ENCODE measurements at regions not wholly inside any gene's neighbourhood (a gene's known extent, or its start where the extent isn't known, plus 50 kb on each side); places are given as distances from the start of the nearest gene placed in this dataset.
"Not testable (repeated sequence)": the region's sequence is repeated elsewhere in the genome, so short reads cannot be mapped to it uniquely, and the experiment has no call there.

- DNase-seq: not testable (repeated sequence)
Measured at GRCh38 chr6:79806661-79807060, 140.7 kb downstream of the ELOVL4 start.

DNA sequence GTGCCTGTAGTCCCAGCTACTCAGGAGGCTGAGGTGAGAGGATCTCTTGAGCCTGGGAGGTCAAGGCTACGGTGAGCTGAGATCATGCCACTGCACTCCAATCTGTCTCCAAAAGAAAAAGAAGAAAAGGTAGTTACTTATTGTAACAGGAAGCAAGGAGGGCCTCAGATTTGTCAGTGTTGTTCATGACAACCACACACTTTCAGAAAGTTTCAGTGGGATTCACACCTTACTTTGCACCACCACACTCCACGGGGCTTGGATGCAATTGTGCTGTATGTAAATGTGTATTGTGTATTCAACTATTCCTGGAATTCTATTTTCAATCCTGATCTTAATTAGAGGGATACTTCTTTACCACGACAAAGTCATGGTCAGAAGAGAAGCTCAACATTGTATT, 142.6 kb downstream of the ELOVL4 start:
- no peak for DNase-seq

- no peak for DNase-seq
Measured at GRCh38 chr6:79803917-79804316, 143.4 kb downstream of the ELOVL4 start.

DNA sequence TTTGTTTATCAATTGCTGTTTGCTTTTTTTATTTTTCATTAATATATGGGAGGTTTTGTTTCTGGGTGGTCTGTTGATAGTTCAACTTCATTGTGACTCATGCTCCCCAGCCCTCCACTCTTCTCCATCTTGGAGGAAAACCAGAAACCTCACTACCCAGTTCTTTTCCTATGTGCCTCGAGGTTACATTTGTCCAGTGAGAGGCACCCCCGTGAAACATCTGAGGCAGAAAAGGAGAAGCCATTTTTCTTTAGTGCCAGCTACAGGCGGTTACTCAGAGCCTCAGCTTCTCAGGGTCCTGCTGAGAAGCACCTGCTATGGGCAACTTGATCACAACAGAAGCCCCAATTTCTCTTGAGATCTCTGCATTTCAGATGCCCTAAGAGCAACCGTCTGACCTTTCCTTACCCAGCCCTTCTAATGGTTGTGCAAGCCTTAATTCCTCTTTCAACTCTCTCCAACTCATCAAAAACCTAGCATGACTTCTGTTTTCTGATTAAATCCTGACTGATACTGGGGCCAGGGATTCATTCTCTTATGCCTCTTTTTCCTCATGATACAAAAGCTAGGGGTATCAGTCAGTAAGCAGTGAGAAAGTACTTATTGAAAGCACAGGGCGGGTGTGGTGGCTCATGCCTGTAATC, 144.6 kb downstream of the ELOVL4 start:
- DNase-seq: no peak

DNA sequence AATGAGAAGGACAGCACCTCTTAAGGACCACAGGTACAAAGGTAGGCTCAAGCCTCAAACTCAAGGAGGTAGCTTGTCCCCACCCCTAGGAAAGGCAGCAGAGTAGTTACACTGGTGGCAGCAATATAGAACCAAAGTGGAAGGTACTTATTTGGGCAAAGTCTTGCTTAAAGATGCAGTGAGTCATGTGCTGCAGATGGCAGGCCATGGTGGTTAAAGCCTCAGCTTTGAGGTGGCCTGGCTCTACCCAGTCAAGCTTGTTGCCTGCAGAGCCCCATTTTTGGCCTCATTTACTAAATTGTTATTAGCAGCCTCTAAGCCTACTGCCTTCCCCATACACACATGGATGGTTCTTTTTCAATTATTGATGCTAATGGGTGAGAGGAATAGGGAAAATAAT, 146.0 kb downstream of the ELOVL4 start:
- DNase-seq: no peak

- DNase-seq: no peak
Measured at GRCh38 chr6:79798841-79799240, 148.5 kb downstream of the ELOVL4 start.

- no peak for DNase-seq
Measured at GRCh38 chr6:79797912-79798311, 149.4 kb downstream of the ELOVL4 start.

DNA sequence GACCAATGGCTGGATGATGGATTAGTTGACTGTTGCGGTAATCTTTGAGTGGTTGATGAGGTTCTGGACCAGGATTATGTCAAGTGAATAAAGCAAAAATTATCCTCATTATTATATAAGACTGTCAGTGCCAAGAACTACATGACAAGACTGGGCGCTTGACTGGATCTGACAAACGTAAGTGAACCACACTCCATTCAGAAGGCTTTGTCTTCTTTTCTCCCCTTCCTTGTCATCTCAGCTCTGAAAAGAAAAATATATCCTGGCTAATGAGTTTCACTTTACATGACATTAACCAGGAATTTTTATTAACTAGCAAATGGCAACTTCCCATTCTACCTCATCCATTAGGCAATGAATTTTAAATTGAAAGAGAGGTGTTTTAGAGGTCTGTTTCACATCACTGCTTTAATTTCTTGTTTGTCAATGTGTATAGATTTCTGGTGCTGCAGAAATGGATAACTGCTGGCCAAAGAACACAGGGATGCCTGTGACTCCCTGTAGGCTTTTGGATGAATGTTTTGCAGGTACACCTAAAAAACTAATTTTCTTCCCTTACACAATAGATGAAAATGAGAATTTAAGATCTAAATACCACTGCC, 150.1 kb downstream of the ELOVL4 start:
- DNase-seq: no peak

- no peak for DNase-seq
Measured at GRCh38 chr6:79796197-79796596, 151.2 kb downstream of the ELOVL4 start.

- no peak for DNase-seq
Measured at GRCh38 chr6:79789896-79790295, 157.5 kb downstream of the ELOVL4 start.

DNA sequence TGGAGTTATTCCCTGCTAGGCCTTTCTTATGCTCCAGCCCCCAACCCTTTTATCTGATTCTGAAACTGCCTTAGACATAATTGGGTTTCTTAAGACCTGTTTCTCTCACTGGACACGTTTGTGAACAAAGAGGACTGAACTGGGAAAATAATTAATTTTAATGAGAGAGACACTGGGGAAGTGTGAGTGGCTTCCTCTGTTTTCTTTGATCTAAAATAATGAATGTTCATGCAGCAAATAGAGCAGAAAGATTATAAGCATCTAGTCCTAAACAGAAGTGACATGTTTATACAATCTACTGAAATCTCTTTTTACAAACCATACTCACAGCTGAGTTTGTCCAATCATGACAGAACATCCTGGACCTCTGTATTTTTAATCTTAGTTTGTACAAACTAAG, 157.6 kb downstream of the SH3BGRL2 start:
- DNase-seq: no peak

DNA sequence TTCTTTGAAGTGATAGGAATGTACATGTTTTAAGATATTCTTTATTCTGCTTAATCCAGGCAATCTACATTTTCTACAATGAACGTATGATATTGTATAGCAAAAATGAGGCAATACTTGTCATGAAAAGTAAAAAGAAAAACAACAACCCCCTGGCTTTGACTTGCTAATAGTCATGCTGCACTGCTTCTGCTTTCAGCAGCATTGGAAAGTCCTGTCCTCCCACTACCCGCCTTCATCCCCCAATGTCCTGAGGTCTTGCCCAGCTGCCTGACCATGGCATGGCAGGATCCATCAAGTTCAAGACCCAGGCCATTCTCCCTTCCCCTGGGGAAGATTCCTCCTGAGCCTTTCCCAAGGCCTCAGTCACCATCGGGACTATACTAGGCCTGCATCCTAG, 156.5 kb downstream of the SH3BGRL2 start:
- no peak for DNase-seq

- no peak for DNase-seq
Measured at GRCh38 chr6:79784395-79784753, 153.2 kb downstream of the SH3BGRL2 start.

GRCh38 chr6:79783670-79784394, 152.7 kb downstream of the SH3BGRL2 start:
- DNase-seq: no peak

DNA sequence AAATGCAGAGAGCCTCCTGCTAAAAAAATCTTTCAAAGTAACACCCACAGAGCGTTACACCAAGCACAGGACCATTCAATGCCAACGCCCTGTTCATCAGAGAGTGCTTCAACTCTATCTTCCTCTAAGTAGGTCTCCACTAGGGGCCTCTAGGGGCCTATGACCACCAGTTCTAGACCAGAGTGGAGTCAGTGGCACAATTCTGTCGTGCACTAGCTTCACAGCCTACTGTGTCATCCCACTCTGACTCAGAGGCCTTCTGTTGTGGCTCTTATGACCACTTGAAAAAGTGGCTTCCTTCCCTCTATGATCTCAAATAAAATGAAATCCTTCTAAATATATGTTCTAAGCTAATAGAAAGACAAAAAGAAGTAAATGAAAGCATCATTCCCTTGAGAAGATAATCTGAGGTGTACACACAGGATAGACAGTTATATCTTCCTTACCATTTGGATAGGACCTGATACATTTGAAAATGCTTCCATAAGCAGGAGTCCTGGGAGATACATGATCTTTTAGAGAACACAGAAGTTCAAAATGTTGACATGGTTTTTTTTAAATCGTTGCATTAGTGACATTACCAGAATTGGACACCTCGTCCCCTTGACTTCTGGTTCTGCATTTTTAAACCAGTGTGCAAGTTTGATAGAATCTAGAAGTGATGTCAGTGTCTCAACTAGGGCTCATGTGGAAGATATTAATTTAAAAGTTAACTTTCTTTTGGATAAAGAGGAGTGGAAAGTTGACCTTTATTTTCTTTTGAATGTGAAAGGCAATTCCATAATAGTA, 151.9 kb downstream of the SH3BGRL2 start:
- no peak for DNase-seq

GRCh38 chr6:79781916-79782315, 150.8 kb downstream of the SH3BGRL2 start:
- DNase-seq: no peak

DNA sequence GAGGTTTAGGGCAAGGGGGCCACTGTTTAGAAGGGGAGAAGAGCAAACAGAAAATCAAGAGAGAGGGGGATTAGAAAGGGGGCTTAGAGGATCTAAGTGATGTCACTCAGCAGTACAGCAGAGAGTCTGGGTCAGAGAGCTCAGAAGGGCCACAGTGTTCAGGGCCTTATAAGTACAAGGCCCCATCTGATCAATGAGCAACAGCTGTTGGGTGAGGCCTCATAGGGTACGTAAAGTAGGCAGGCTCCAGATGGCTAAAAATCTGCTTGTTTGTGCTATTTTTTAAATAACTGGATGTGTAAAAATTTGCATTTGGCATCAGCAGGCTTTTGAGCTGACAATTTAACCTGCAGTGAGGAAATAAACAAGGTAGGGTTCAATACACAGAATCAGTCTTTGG, 149.8 kb downstream of the SH3BGRL2 start:
- no peak for DNase-seq

DNA sequence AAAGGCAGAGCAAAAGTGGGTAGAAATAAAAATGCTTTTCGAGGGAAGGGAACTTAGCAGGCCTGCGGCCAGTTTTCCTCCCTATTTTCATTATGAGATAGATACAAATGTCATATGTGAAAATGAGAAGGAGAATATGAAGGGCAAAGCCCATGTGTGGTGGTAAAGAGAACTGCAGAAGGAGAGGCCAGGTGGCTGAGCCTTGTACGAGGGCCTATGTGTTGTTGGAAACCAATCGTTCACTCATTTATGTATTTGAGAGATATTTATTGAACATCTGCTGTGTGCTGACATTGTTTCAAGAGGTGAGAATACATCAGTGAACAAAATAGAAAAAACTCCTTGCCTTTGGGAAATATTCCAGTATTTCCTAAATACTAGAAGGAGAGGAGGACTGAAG, 147.7 kb downstream of the SH3BGRL2 start:
- no peak for DNase-seq

GRCh38 chr6:79777713-79778579, 146.8 kb downstream of the SH3BGRL2 start:
- peak; percentile 91 to 92 for DNase-seq

GRCh38 chr6:79776076-79776475, 144.9 kb downstream of the SH3BGRL2 start:
- no peak for DNase-seq

GRCh38 chr6:79775222-79775621, 144.1 kb downstream of the SH3BGRL2 start:
- DNase-seq: no peak

- DNase-seq: no peak
Measured at GRCh38 chr6:79764747-79765146, 133.6 kb downstream of the SH3BGRL2 start.

- DNase-seq: no peak
Measured at GRCh38 chr6:79763301-79763700, 132.2 kb downstream of the SH3BGRL2 start.
